DND-41 (cell line): ENCODE measurements at regions not wholly inside any gene's neighbourhood (a gene's known extent, or its start where the extent isn't known, plus 50 kb on each side); places are given as distances from the start of the nearest gene placed in this dataset.

Experiments
- ATAC-seq: fragments of 200-7000 bp; cut with Tn5 transposase; 3 replicates; pipeline ENCODE4 v1.9.1; 2021; ENCODE audit warnings: low read depth; ENCODE audit not compliant: insufficient read depth
- DNase-seq: peaks from one replicate; pipeline ENCODE4 v3.0.0-alpha.2; 2020
- H2AFZ ChIP-seq: 2 replicates; pipeline ENCODE4 v1.6.0; 2012; ENCODE audit warnings: low read depth, low read length
- H3K27ac ChIP-seq: 2 replicates; pipeline ENCODE4 v1.5.1; 2012; ENCODE audit warnings: low read length, inconsistent platforms
- H3K27me3 ChIP-seq: fragments of 200-600 bp; sonication (generic); 2 replicates; pipeline ENCODE4 v1.6.0; 2012; ENCODE audit warnings: low read length, mild to moderate bottlenecking, inconsistent platforms; ENCODE audit not compliant: insufficient read depth, poor library complexity
- H3K36me3 ChIP-seq: 2 replicates; pipeline ENCODE4 v1.5.1; 2012; ENCODE audit warnings: low read length, inconsistent platforms; ENCODE audit not compliant: insufficient read depth
- H3K4me1 ChIP-seq: 2 replicates; pipeline ENCODE4 v1.5.1; 2012; ENCODE audit warnings: mild to moderate bottlenecking, low read length; ENCODE audit not compliant: insufficient read depth
- H3K4me2 ChIP-seq: 2 replicates; pipeline ENCODE4 v1.6.0; 2012; ENCODE audit warnings: mild to moderate bottlenecking, moderate library complexity, low read length, inconsistent platforms; ENCODE audit not compliant: insufficient read depth
- H3K4me3 ChIP-seq, 2 experiments: fragments of 200-600 bp in 1 of 2; shearing (Covaris generic) in 1 of 2; 2 replicates each; pipeline ENCODE4 v1.5.1; 2012 to 2016; ENCODE audit warnings: inconsistent platforms in 2 of 2, low read length in 2 of 2, mild to moderate bottlenecking in 2 of 2, low read depth in 1 of 2, moderate library complexity in 1 of 2
- H3K79me2 ChIP-seq: 2 replicates; pipeline ENCODE4 v1.6.0; 2012; ENCODE audit warnings: low read length, inconsistent platforms; ENCODE audit not compliant: insufficient read depth
- H3K9ac ChIP-seq: 2 replicates; pipeline ENCODE4 v1.6.0; 2012; ENCODE audit warnings: low read depth, mild to moderate bottlenecking, inconsistent platforms, low read length, moderate library complexity
- H3K9me3 ChIP-seq: 2 replicates; pipeline ENCODE4 v1.5.1; 2012; ENCODE audit warnings: low read length, moderate library complexity, mild to moderate bottlenecking, inconsistent platforms; ENCODE audit not compliant: insufficient read depth, severe bottlenecking
- H4K20me1 ChIP-seq: 2 replicates; pipeline ENCODE4 v1.6.0; 2012; ENCODE audit warnings: low read length; ENCODE audit not compliant: insufficient read depth
- CTCF ChIP-seq: IDR thresholded peaks from 2 replicates; pipeline ENCODE4 v1.5.1; 2012; ENCODE audit warnings: borderline replicate concordance, low read length, moderate library complexity, mild to moderate bottlenecking; ENCODE audit not compliant: poor library complexity, severe bottlenecking; ENCODE audit errors: extremely low read depth
- EZH2 ChIP-seq: IDR thresholded peaks from 3 replicates; pipeline ENCODE4 v1.6.1; 2012; ENCODE audit warnings: borderline replicate concordance, low read depth, mild to moderate bottlenecking, moderate library complexity, low read length, inconsistent platforms; ENCODE audit not compliant: severe bottlenecking

GRCh38 chr12:104890476-104891096, 67.5 kb downstream of the SLC41A2 start:
- Histone ChIP-seq H3K9ac (no peak overlapping the region), H3K27ac (no peak overlapping the region), H3K79me2 (no peaks in the 10 kb centered on the region), H3K4me1 (no peaks in the 10 kb centered on the region), H3K4me2 (no peak overlapping the region), H2AFZ (no peak overlapping the region), H3K4me3 (no peak overlapping the region), H3K9me3 (no peaks in the 10 kb centered on the region), H4K20me1 (no peaks in the 10 kb centered on the region), H3K27me3 (no peaks in the 10 kb centered on the region), H3K36me3 (no peaks in the 10 kb centered on the region)
- DNase-seq (no peak), ATAC-seq (no peak)
- TF ChIP-seq EZH2 (no peak), CTCF (no peak)

- DNase-seq (no peak), ATAC-seq (no peak)
- no peaks in the 10 kb centered on the region for H4K20me1 ChIP-seq
- H3K9me3 ChIP-seq, result no peaks in the 10 kb centered on the region
- no peak overlapping the region for H3K4me2 ChIP-seq
- no peak overlapping the region for H3K9ac ChIP-seq
- H3K27me3 ChIP-seq, result no peaks in the 10 kb centered on the region
- no peaks in the 10 kb centered on the region for H3K36me3 ChIP-seq
- H2AFZ ChIP-seq, result no peak overlapping the region
- H3K4me3 ChIP-seq, result no peak overlapping the region
- no peaks in the 10 kb centered on the region for H3K79me2 ChIP-seq
- no peak overlapping the region for H3K27ac ChIP-seq
- no peaks in the 10 kb centered on the region for H3K4me1 ChIP-seq
- TF ChIP-seq CTCF, result no peak
- TF ChIP-seq EZH2, result no peak
Measured at GRCh38 chr12:104889735-104890134, 68.4 kb downstream of the SLC41A2 start.

GRCh38 chr12:104888892-104889291, 69.2 kb downstream of the SLC41A2 start:
- no peak for DNase-seq
- H3K79me2 ChIP-seq, result no peaks in the 10 kb centered on the region
- no peak overlapping the region for H3K9ac ChIP-seq
- H3K27me3 ChIP-seq, result no peaks in the 10 kb centered on the region
- no peaks in the 10 kb centered on the region for H3K9me3 ChIP-seq
- no peak overlapping the region for H3K4me2 ChIP-seq
- no peak overlapping the region for H3K4me3 ChIP-seq
- no peak overlapping the region for H2AFZ ChIP-seq
- TF ChIP-seq EZH2, result no peak
- no peak for TF ChIP-seq CTCF
- H3K27ac ChIP-seq, result no peak overlapping the region
- no peaks in the 10 kb centered on the region for H3K36me3 ChIP-seq
- no peaks in the 10 kb centered on the region for H4K20me1 ChIP-seq
- no peaks in the 10 kb centered on the region for H3K4me1 ChIP-seq
- ATAC-seq, result no peak
